Ishikawa (cell line): ENCODE measurements at regions not wholly inside any gene's neighbourhood (a gene's known extent, or its start where the extent isn't known, plus 50 kb on each side); places are given as distances from the start of the nearest gene placed in this dataset.

Source experiments
- CEBPB ChIP-seq: IDR thresholded peaks from 2 replicates; pipeline ENCODE4 v1.6.1; 2012
- CREB1 ChIP-seq: IDR thresholded peaks from 2 replicates; pipeline ENCODE4 v1.6.1; 2012; ENCODE audit warnings: low read depth
- EGR1 ChIP-seq: IDR thresholded peaks from 2 replicates; pipeline ENCODE4 v1.6.1; 2012
- EP300 ChIP-seq: IDR thresholded peaks from 2 replicates; pipeline ENCODE4 v1.6.1; 2012; ENCODE audit warnings: borderline replicate concordance
- FOXM1 ChIP-seq: IDR thresholded peaks from 2 replicates; pipeline ENCODE4 v1.6.1; 2012; ENCODE audit warnings: low read depth, borderline replicate concordance
- NFIC ChIP-seq: IDR thresholded peaks from 2 replicates; pipeline ENCODE4 v1.6.1; 2012
- RAD21 ChIP-seq: IDR thresholded peaks from 2 replicates; pipeline ENCODE4 v1.6.1; 2012; ENCODE audit warnings: low read depth
- TAF1 ChIP-seq: IDR thresholded peaks from 2 replicates; pipeline ENCODE4 v1.6.1; 2012; ENCODE audit warnings: low read depth, mild to moderate bottlenecking
- TCF12 ChIP-seq: IDR thresholded peaks from 2 replicates; pipeline ENCODE4 v1.6.1; 2012; ENCODE audit warnings: low read depth
- TEAD4 ChIP-seq: IDR thresholded peaks from 2 replicates; pipeline ENCODE4 v1.6.1; 2012
- YY1 ChIP-seq: IDR thresholded peaks from 2 replicates; pipeline ENCODE4 v1.6.1; 2012; ENCODE audit warnings: low read depth
- ZBTB7A ChIP-seq: IDR thresholded peaks from 2 replicates; pipeline ENCODE4 v1.6.1; 2012; ENCODE audit warnings: low read depth
- TF ChIP-seq, protein P1 (sequence below): IDR thresholded peaks from 2 replicates; pipeline ENCODE4 v1.6.1; 2012
- TF ChIP-seq, protein P2 (sequence below): IDR thresholded peaks from 2 replicates; pipeline ENCODE4 v1.6.1; 2012; ENCODE audit warnings: low read depth, mild to moderate bottlenecking
- TF ChIP-seq, protein P3 (sequence below): IDR thresholded peaks from 2 replicates; pipeline ENCODE4 v1.6.1; 2012

DNA sequence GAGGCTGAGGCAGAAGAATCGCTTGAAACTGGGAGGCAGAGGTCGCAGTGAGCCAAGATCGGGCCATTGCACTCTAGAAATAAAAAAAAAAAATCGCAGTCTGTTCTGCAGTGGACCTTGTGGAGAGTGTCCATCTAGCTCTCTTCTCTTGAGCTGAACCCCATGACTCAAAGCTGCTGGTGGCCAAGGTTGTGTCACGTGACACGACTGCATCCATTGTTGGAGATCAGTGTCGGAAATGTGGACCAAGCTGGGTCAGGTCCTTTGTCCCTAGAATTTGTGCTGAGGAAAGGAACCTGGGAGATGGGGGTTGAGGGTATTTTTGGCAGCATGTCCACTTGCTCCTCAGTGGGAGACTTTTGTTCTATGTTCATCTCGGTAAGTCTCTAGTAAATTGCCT, 564.8 kb upstream of the CDH4 start:
- TF ChIP-seq EGR1 (no peak), RAD21 (no peak), CREB1 (no peak), TCF12 (no peak), YY1 (no peak), NFIC (no peak), EP300 (no peak)
- TF ChIP-seq, protein P1, sequence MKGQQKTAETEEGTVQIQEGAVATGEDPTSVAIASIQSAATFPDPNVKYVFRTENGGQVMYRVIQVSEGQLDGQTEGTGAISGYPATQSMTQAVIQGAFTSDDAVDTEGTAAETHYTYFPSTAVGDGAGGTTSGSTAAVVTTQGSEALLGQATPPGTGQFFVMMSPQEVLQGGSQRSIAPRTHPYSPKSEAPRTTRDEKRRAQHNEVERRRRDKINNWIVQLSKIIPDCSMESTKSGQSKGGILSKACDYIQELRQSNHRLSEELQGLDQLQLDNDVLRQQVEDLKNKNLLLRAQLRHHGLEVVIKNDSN = no peak
- TF ChIP-seq, protein P2, sequence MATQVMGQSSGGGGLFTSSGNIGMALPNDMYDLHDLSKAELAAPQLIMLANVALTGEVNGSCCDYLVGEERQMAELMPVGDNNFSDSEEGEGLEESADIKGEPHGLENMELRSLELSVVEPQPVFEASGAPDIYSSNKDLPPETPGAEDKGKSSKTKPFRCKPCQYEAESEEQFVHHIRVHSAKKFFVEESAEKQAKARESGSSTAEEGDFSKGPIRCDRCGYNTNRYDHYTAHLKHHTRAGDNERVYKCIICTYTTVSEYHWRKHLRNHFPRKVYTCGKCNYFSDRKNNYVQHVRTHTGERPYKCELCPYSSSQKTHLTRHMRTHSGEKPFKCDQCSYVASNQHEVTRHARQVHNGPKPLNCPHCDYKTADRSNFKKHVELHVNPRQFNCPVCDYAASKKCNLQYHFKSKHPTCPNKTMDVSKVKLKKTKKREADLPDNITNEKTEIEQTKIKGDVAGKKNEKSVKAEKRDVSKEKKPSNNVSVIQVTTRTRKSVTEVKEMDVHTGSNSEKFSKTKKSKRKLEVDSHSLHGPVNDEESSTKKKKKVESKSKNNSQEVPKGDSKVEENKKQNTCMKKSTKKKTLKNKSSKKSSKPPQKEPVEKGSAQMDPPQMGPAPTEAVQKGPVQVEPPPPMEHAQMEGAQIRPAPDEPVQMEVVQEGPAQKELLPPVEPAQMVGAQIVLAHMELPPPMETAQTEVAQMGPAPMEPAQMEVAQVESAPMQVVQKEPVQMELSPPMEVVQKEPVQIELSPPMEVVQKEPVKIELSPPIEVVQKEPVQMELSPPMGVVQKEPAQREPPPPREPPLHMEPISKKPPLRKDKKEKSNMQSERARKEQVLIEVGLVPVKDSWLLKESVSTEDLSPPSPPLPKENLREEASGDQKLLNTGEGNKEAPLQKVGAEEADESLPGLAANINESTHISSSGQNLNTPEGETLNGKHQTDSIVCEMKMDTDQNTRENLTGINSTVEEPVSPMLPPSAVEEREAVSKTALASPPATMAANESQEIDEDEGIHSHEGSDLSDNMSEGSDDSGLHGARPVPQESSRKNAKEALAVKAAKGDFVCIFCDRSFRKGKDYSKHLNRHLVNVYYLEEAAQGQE = no peak

DNA sequence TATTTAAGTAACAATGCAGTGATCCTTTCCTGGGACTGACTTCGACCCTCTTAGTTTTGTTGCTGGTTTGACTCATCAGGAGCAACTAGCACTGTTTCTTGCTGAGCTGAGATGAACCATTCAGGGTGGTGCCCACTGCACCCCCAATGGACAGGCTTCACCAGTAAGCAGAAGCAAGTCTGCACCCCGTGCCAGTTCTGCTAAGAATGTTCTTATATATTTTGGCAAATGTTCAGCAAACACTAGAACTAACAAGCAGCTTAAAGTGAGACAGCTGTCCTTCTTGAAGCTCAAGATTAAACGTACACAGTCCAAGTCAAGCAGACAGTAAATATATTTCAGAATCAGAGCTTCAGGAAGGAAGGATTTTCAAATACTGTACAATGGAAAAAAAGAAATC, 561.3 kb upstream of the CDH4 start:
- TF ChIP-seq EGR1 (no peak), FOXM1 (no peak), CREB1 (no peak)
- TF ChIP-seq, protein P2 = no peak
- TF ChIP-seq, protein P3, sequence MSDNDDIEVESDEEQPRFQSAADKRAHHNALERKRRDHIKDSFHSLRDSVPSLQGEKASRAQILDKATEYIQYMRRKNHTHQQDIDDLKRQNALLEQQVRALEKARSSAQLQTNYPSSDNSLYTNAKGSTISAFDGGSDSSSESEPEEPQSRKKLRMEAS = no peak

- TF ChIP-seq TEAD4 = no peak
- no peak for TF ChIP-seq ZBTB7A
- no peak for TF ChIP-seq EGR1
- TF ChIP-seq CREB1 = no peak
These were observed 560.0 kb upstream of the CDH4 start for GRCh38 chr20:60691966-60692615.

GRCh38 chr20:60693496-60694133, 558.4 kb upstream of the CDH4 start:
- no peak for TF ChIP-seq FOXM1

- no peak for TF ChIP-seq RAD21
- TF ChIP-seq TAF1 = no peak
- no peak for TF ChIP-seq CEBPB
- TF ChIP-seq, protein P1 = no peak
- TF ChIP-seq EGR1 = no peak
- no peak for TF ChIP-seq TEAD4
- TF ChIP-seq YY1 = no peak
- TF ChIP-seq, protein P3 = no peak
- no peak for TF ChIP-seq ZBTB7A
- no peak for TF ChIP-seq FOXM1
- TF ChIP-seq TCF12 = no peak
- TF ChIP-seq NFIC = no peak
These were observed 557.3 kb upstream of the CDH4 start for GRCh38 chr20:60694763-60695162.

GRCh38 chr20:60695226-60696000, 556.6 kb upstream of the CDH4 start:
- TF ChIP-seq, protein P2 = no peak
- TF ChIP-seq YY1 (no peak), CEBPB (no peak), EGR1 (no peak)
